GM19193 (cell line): ENCODE measurements at regions not wholly inside any gene's neighbourhood (a gene's known extent, or its start where the extent isn't known, plus 50 kb on each side); places are given as distances from the start of the nearest gene placed in this dataset.

Experiments
- POLR2A ChIP-seq: IDR thresholded peaks from 4 replicates; pipeline ENCODE4 v1.6.1; 2011; ENCODE audit not compliant: insufficient read depth, insufficient read length; ENCODE audit errors: extremely low read depth

DNA sequence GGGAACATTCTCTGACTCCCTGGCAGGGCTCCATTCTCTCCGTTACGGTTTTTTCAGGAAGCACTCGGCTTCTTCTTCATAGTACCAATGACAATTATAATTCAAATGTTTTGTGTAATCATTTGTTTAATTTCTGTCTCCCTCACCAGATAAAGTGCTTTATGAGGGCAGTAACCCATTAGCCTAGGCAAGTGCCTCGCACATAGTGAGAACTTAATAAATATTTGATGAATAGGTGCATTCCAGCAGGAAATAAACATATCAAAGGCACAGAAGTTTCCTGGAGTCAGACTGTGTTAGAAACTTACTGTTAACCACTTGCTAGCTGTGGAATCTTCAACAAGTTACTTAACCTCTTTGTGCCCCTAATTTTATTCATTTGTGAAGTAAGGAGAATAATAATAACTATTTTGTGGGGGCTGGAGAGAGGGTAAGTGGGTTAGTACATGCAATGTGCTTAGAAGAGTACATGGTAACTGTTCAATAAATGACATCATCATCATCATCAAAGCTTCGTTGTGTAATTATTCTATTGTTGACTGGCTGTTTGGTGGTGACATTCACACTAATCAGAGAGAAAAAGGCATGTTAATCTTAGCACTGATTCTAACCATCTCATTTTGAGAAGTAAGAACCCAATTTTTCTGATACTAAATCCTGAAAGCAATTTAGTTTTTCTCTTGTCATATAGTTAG lies 352.3 kb downstream of the INSIG2 start:
- TF ChIP-seq POLR2A, result no peak

GRCh38 chr2:118437501-118437900 lies 349.2 kb downstream of the INSIG2 start:
- TF ChIP-seq POLR2A, result no peak

- TF ChIP-seq POLR2A, result no peak
Observed at GRCh38 chr2:118431997-118432396, 343.7 kb downstream of the INSIG2 start.

GRCh38 chr2:118431586-118431985 lies 343.3 kb downstream of the INSIG2 start:
- no peak for TF ChIP-seq POLR2A

DNA sequence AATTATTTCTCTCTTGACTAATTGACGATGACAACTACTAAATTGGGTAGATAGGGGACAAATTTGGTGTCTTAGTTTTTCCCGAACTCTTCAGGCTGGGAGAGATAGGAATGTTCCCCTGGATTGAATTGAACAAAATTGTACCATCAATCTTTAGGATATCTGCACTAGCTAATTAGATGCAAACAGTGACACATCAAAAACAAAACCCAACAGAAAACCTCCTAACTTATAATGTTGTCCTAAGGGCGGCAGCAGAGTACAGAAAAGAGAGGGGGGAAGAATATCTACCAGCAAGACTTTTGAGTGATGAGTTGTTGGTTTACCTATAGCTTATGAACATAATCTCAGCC lies 342.9 kb downstream of the INSIG2 start:
- no peak for TF ChIP-seq POLR2A

- no peak for TF ChIP-seq POLR2A
Observed at GRCh38 chr2:118430510-118431164, 342.4 kb downstream of the INSIG2 start.

- TF ChIP-seq POLR2A, result no peak
Observed at GRCh38 chr2:118425191-118425590, 336.9 kb downstream of the INSIG2 start.

- TF ChIP-seq POLR2A, result no peak
Observed at GRCh38 chr2:118423776-118424175, 335.5 kb downstream of the INSIG2 start.

GRCh38 chr2:118421648-118422047 lies 333.4 kb downstream of the INSIG2 start:
- TF ChIP-seq POLR2A, result no peak

DNA sequence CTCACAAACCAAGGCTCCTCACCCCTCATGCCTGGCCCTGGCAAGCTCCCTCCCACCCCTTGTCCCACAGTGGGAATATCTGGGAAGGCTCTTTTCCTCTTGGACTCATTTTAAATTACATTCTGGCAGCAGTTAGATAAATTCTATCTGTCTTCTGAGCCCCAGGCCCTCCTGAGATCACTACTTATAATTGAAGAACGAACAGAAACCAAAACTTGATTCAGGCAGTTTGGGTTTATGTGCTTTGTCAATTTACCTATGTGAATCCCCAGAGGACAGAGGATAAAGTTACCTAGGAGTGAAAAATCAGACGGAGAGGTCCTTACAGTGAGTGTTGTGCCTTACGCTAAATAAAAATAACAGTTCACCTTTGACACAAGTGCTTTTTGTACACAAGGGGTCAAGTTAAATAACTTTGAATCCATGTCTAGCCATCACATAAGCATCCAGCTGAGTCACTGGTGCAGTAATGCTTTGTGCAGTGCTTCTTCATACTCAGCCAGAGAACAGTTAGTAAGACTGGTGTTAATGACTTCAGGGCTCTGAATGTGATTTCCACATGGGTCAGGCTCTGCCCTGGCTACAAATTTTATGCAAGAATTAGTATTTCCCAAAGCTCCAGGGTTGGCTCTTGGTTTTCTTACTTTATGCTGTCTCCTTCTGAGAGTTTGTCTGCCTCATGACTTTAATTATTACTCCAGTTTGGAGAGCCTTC lies 329.3 kb downstream of the INSIG2 start:
- no peak for TF ChIP-seq POLR2A

GRCh38 chr2:118403658-118404451 lies 315.6 kb downstream of the INSIG2 start:
- no peak for TF ChIP-seq POLR2A

DNA sequence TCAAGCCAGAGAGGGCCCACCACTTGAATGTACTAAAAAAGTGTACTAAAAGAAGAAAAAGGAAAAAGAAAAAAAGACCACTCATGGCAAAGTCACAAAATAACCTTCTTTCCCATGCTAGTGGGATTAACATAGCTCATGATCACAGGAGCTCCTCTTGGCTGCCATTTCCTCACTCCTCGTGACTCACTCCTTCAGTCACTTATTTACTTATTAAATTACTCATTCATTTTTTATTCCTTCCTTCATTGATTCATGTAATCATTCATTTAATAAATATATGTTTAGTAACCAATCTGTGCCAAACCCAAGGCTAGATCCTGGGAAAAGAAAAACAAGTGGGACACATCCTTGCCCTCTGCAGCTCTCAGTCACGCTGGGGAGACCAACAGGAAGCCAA lies 300.5 kb downstream of the INSIG2 start:
- TF ChIP-seq POLR2A, result no peak

GRCh38 chr2:118387509-118387908 lies 299.2 kb downstream of the INSIG2 start:
- no peak for TF ChIP-seq POLR2A

DNA sequence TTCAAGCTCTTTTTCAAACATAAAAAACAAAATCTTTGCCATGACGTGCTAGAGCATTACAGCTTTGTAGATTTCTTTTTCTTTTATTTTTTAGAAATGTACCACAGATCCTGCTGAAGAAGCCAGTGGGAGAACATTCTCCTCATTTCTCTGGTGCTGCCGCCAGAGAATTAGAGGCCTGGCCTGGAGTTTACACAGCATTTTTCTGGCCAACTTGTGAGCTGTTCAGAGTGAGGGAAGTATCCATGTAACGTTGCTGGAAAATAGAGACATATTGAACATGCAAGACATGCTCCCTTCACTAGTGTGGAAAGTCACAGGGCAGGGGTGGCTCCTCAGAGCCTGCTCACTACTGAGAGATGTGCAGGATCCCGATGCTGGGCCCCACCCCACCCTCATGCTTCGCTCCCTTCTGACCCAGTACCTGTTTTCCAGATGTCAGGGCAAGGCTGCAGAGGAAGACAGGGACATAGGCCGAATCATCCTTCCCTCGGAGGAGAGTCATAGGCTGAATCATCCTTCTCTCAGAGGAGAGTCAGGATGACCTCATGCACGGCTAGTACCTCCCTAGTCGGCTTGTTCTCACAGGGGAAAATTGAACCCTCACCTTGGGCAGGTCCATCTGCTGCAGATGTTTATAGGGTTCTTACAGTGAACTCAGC lies 298.5 kb downstream of the INSIG2 start:
- TF ChIP-seq POLR2A, result no peak
